HEK293 (cell line): ENCODE measurements at regions not wholly inside any gene's neighbourhood (a gene's known extent, or its start where the extent isn't known, plus 50 kb on each side); places are given as distances from the start of the nearest gene placed in this dataset.

Source experiments
- CTCF ChIP-seq: fragments of 450-650 bp; formaldehyde crosslinking; IDR thresholded peaks from 2 replicates; pipeline ENCODE4 v1.5.1; 2016; ENCODE audit warnings: missing biosample characterization, missing genetic modification characterization
- KLF10 ChIP-seq: fragments of 450-650 bp; IDR thresholded peaks from 2 replicates; pipeline ENCODE4 v1.5.1; 2018; ENCODE audit warnings: missing biosample characterization, mild to moderate bottlenecking, missing genetic modification characterization
- KLF16 ChIP-seq: fragments of 450-650 bp; formaldehyde crosslinking; IDR thresholded peaks from 2 replicates; pipeline ENCODE4 v1.5.1; 2017; ENCODE audit warnings: missing biosample characterization, missing genetic modification characterization
- MYNN ChIP-seq: fragments of 450-650 bp; formaldehyde crosslinking; IDR thresholded peaks from 2 replicates; pipeline ENCODE4 v1.5.1; 2016; ENCODE audit warnings: missing biosample characterization, missing genetic modification characterization, borderline replicate concordance
- ZBTB10 ChIP-seq: fragments of 450-650 bp; formaldehyde crosslinking; IDR thresholded peaks from 2 replicates; pipeline ENCODE4 v1.5.1; 2016; ENCODE audit warnings: missing biosample characterization, missing genetic modification characterization
- ZNF157 ChIP-seq: fragments of 450-650 bp; formaldehyde crosslinking; IDR thresholded peaks from 2 replicates; pipeline ENCODE4 v1.5.1; 2016; ENCODE audit warnings: missing biosample characterization, missing genetic modification characterization
- ZNF239 ChIP-seq: fragments of 450-650 bp; formaldehyde crosslinking; IDR thresholded peaks from 2 replicates; pipeline ENCODE4 v1.5.1; 2016; ENCODE audit warnings: missing biosample characterization, missing genetic modification characterization
- ZNF274 ChIP-seq, 2 experiments: fragments of 200-500 bp in 1 of 2; fragments of 450-650 bp in 1 of 2; sonication (Bioruptor generic) in 1 of 2; formaldehyde crosslinking in 1 of 2; IDR thresholded peaks; 2 replicates each; pipeline versions ENCODE4 v1.5.1 to v1.6.1; 2014 to 2016; ENCODE audit warnings: borderline replicate concordance in 1 of 2, inconsistent platforms in 1 of 2, low read length in 1 of 2, missing biosample characterization in 1 of 2, missing genetic modification characterization in 1 of 2
- ZNF660 ChIP-seq: fragments of 450-650 bp; IDR thresholded peaks from 2 replicates; pipeline ENCODE4 v1.5.1; 2018; ENCODE audit warnings: missing biosample characterization, mild to moderate bottlenecking, missing genetic modification characterization
- ZSCAN30 ChIP-seq: fragments of 450-650 bp; IDR thresholded peaks from 2 replicates; pipeline ENCODE4 v1.5.1; 2018; ENCODE audit warnings: missing biosample characterization, mild to moderate bottlenecking, missing genetic modification characterization, moderate library complexity
- ZSCAN5A ChIP-seq: fragments of 450-650 bp; formaldehyde crosslinking; IDR thresholded peaks from 2 replicates; pipeline ENCODE4 v1.5.1; 2016; ENCODE audit warnings: missing biosample characterization, missing genetic modification characterization

- TF ChIP-seq ZNF274 (IDR thresholded peaks at IDR 0.05; ENCODE audit: low read length) (no peak), ZNF274 (tag by site-specific recombination; IDR thresholded peaks at IDR 0.05; ENCODE audit: borderline replicate concordance) (no peak), CTCF (tag by site-specific recombination) (no peak), ZNF239 (no peak), ZSCAN30 (tag by site-specific recombination) (no peak), KLF10 (tag by site-specific recombination) (no peak), ZNF157 (tag by site-specific recombination) (no peak), ZBTB10 (no peak), KLF16 (tag by site-specific recombination) (no peak), ZNF660 (no peak), MYNN (tag by site-specific recombination) (no peak), ZSCAN5A (tag by site-specific recombination) (no peak)
Observed at GRCh38 chr9:106677830-106678229, 185.1 kb upstream of the ZNF462 start.
